Mesenchymal stem cell (in vitro differentiated cells and primary cell): ENCODE measurements at regions not wholly inside any gene's neighbourhood (a gene's known extent, or its start where the extent isn't known, plus 50 kb on each side); places are given as distances from the start of the nearest gene placed in this dataset.

Experiments used
- DNase-seq: peaks from one replicate; pipeline ENCODE4 v3.0.0-alpha.2; 2013
- H2AFZ ChIP-seq: one replicate; pipeline ENCODE4 v1.6.1; 2013; ENCODE audit warnings: low read depth, mild to moderate bottlenecking, control low read depth, inconsistent platforms, low read length, moderate library complexity
- H2AK5ac ChIP-seq: 2 replicates; pipeline ENCODE4 v1.6.1; 2013; ENCODE audit warnings: low read length, moderate library complexity, mild to moderate bottlenecking, inconsistent platforms; ENCODE audit not compliant: severe bottlenecking
- H2BK120ac ChIP-seq: one replicate; pipeline ENCODE4 v1.6.1; 2013; ENCODE audit warnings: low read depth, mild to moderate bottlenecking, inconsistent platforms, low read length, moderate library complexity
- H2BK12ac ChIP-seq, 2 experiments: one replicate each; pipeline ENCODE4 v1.6.1; 2013; ENCODE audit warnings: inconsistent platforms in 2 of 2, low read length in 2 of 2, mild to moderate bottlenecking in 2 of 2, moderate library complexity in 2 of 2, control low read depth in 1 of 2
- H2BK15ac ChIP-seq: one replicate; pipeline ENCODE4 v1.6.1; 2013; ENCODE audit warnings: mild to moderate bottlenecking, low read depth, inconsistent platforms; ENCODE audit not compliant: poor library complexity, severe bottlenecking
- H2BK5ac ChIP-seq: 2 replicates; pipeline ENCODE4 v1.6.1; 2013; ENCODE audit warnings: low read depth, mild to moderate bottlenecking, low read length, control low read depth, inconsistent platforms; ENCODE audit not compliant: poor library complexity, severe bottlenecking
- H3K14ac ChIP-seq, 2 experiments: one replicate each; pipeline ENCODE4 v1.6.1; 2013; ENCODE audit warnings: inconsistent platforms in 2 of 2, low read length in 2 of 2, control low read depth in 1 of 2, mild to moderate bottlenecking in 1 of 2, moderate library complexity in 1 of 2
- H3K18ac ChIP-seq, 2 experiments: one replicate each; pipeline ENCODE4 v1.6.1; 2013; ENCODE audit warnings: inconsistent platforms in 2 of 2, low read length in 2 of 2, control low read depth in 1 of 2, low read depth in 1 of 2, mild to moderate bottlenecking in 1 of 2
- H3K23ac ChIP-seq, 2 experiments: one replicate each; pipeline ENCODE4 v1.6.1; 2013; ENCODE audit warnings: inconsistent platforms in 2 of 2, low read length in 2 of 2, mild to moderate bottlenecking in 2 of 2, moderate library complexity in 2 of 2, control low read depth in 1 of 2
- H3K27ac ChIP-seq: 2 replicates; pipeline ENCODE4 v1.5.1; 2013; ENCODE audit warnings: mild to moderate bottlenecking, moderate library complexity, low read length, control low read depth, inconsistent platforms; ENCODE audit not compliant: poor library complexity, severe bottlenecking
- H3K27me3 ChIP-seq, 2 experiments: 2 replicates each; pipeline versions ENCODE4 v1.6.1 to v1.7.0; 2013; ENCODE audit warnings: low read length in 2 of 2, mild to moderate bottlenecking in 2 of 2, moderate library complexity in 2 of 2, control low read depth in 1 of 2, inconsistent platforms in 1 of 2; ENCODE audit not compliant: control insufficient read depth in 1 of 2, insufficient read depth in 1 of 2
- H3K36me3 ChIP-seq, 2 experiments: 2 replicates each; pipeline versions ENCODE4 v1.6.1 to v1.7.0; 2013; ENCODE audit warnings: low read length in 2 of 2, control low read depth in 1 of 2, inconsistent platforms in 1 of 2, low read depth in 1 of 2, mild to moderate bottlenecking in 1 of 2; ENCODE audit not compliant: insufficient read depth in 2 of 2, control insufficient read depth in 1 of 2
- H3K4ac ChIP-seq, 2 experiments: one replicate each; pipeline ENCODE4 v1.6.1; 2013; ENCODE audit warnings: inconsistent platforms in 2 of 2, low read length in 2 of 2, mild to moderate bottlenecking in 2 of 2, moderate library complexity in 2 of 2, control low read depth in 1 of 2, low read depth in 1 of 2
- H3K4me1 ChIP-seq: 2 replicates; pipeline ENCODE4 v1.6.1; 2013; ENCODE audit warnings: low read depth, low read length, control low read depth; ENCODE audit not compliant: control insufficient read depth, insufficient read depth
- H3K4me2 ChIP-seq: 2 replicates; pipeline ENCODE4 v1.6.1; 2013; ENCODE audit warnings: low read length, mild to moderate bottlenecking, inconsistent platforms; ENCODE audit not compliant: poor library complexity, severe bottlenecking
- H3K4me3 ChIP-seq, 2 experiments: 2 replicates each; pipeline versions ENCODE4 v1.5.1 to v1.7.0; 2013; ENCODE audit warnings: low read length in 2 of 2, mild to moderate bottlenecking in 2 of 2, control low read depth in 1 of 2, low read depth in 1 of 2; ENCODE audit not compliant: insufficient read depth in 1 of 2
- H3K79me1 ChIP-seq: replicated peaks from 2 replicates; pipeline ENCODE4 v1.6.1; 2013; ENCODE audit warnings: mild to moderate bottlenecking, control low read depth, low read length, inconsistent platforms; ENCODE audit not compliant: poor library complexity, severe bottlenecking
- H3K9ac ChIP-seq: 2 replicates; pipeline ENCODE4 v1.7.0; 2013; ENCODE audit warnings: mild to moderate bottlenecking, low read length, moderate library complexity
- H3K9me3 ChIP-seq: 2 replicates; pipeline ENCODE4 v1.7.0; 2013; ENCODE audit warnings: mild to moderate bottlenecking, low read length; ENCODE audit not compliant: control insufficient read depth
- H4K8ac ChIP-seq: one replicate; pipeline ENCODE4 v1.6.1; 2013; ENCODE audit warnings: inconsistent platforms, mild to moderate bottlenecking, low read length, moderate library complexity
- H4K91ac ChIP-seq: one replicate; pipeline ENCODE4 v1.6.1; 2013; ENCODE audit warnings: mild to moderate bottlenecking, low read length, inconsistent platforms
- WGBS: methylation state at CpG from one replicate; pipeline ENCODE4 v1.1.7; 2013; ENCODE audit warnings: mixed read lengths; 5-methylcytosine and 5-hydroxymethylcytosine counted together

DNA sequence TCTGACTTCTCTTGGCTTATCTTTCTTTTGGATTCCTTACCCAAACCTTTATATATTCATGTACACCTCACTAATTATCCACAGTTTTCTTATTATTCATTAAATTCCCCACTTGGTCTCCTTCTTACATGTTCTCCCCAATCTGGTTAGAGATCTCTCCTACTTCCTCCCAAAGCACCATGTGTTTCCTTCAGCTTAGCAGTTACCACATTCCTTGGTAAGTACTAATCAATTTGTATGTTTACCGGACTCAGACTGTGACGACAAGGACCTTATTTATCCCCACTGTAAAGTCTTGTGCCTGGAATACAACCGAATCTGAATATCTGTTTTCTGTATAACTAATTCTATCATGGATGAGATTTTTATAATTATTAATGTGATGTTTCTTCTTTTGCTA lies 389.5 kb downstream of the KCNJ2 start:
- Histone ChIP-seq H3K4me1 (no peaks in the 10 kb centered on the region), H3K9ac (no peak overlapping the region), H2AFZ (no peak overlapping the region), H3K4me2 (no peak overlapping the region), H4K91ac (no peak overlapping the region), H3K79me1 (no peaks in the 10 kb centered on the region), H3K4ac (no peak overlapping the region), H3K27ac (no peak overlapping the region), H3K18ac (no peak overlapping the region), H3K23ac (no peak overlapping the region), H2BK15ac (no peak overlapping the region), H3K36me3 (no peaks in the 10 kb centered on the region), H3K14ac (no peak overlapping the region), H2AK5ac (no peak overlapping the region), H3K4me3 (no peak overlapping the region), H3K27me3 (no peaks in the 10 kb centered on the region), H2BK5ac (no peak overlapping the region), H4K8ac (no peak overlapping the region), H2BK120ac (no peak overlapping the region), H2BK12ac (no peak overlapping the region), H3K9me3 (no peaks in the 10 kb centered on the region)
- DNase-seq: peak; percentile 65
- WGBS: no CpG with 5 or more reads among the region's 3 CpGs

- Histone ChIP-seq H3K23ac (no peak overlapping the region), H3K4me1 (no peaks in the 10 kb centered on the region), H3K36me3 (no peaks in the 10 kb centered on the region), H3K27me3 (no peaks in the 10 kb centered on the region), H2AFZ (no peak overlapping the region), H3K9me3 (no peaks in the 10 kb centered on the region), H4K91ac (no peak overlapping the region), H2BK12ac (no peak overlapping the region), H2BK15ac (no peak overlapping the region), H3K79me1 (no peaks in the 10 kb centered on the region), H2AK5ac (no peak overlapping the region), H4K8ac (no peak overlapping the region), H3K4me2 (no peak overlapping the region), H3K18ac (no peak overlapping the region), H2BK5ac (no peak overlapping the region), H3K27ac (no peak overlapping the region), H3K9ac (no peak overlapping the region), H3K14ac (no peak overlapping the region), H3K4me3 (no peak overlapping the region), H2BK120ac (no peak overlapping the region), H3K4ac (no peak overlapping the region)
- WGBS: 95% methylated on average over 1 of the region's 1 CpG
- DNase-seq: no peak
Measured at GRCh38 chr17:70560471-70560870, 391.1 kb downstream of the KCNJ2 start.

DNA sequence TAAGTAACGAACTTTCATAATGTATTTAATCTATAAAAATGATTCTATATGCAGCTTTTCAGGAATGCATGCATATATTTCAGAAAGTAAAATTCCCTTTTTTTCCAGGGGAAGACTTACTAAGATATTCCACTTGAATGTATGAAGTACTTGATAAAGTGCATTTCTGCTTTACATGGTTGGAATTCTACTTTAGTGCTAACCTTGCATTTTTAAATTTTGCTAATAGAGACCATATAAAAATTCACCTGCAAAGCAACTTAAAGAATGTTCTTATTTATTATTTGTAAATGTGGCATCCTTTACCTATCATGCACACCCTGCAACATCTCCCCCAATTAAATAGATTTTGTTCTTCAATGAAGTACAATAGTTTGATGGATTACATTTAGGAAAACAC lies 392.8 kb downstream of the KCNJ2 start:
- no peaks in the 10 kb centered on the region for H3K4me1 ChIP-seq
- no peak overlapping the region for H2BK5ac ChIP-seq
- no peak overlapping the region for H3K9ac ChIP-seq
- H2BK15ac ChIP-seq: no peak overlapping the region
- no peak overlapping the region for H4K8ac ChIP-seq
- no peak overlapping the region for H2BK120ac ChIP-seq
- no peak overlapping the region for H2AK5ac ChIP-seq
- H3K4me2 ChIP-seq: no peak overlapping the region
- no peak for DNase-seq
- H3K27ac ChIP-seq: no peak overlapping the region
- H3K4me3 ChIP-seq: no peak overlapping the region
- H3K14ac ChIP-seq: no peak overlapping the region
- H2AFZ ChIP-seq: no peak overlapping the region
- no peak overlapping the region for H3K23ac ChIP-seq
- no peak overlapping the region for H3K4ac ChIP-seq
- no peaks in the 10 kb centered on the region for H3K79me1 ChIP-seq
- WGBS: no CpG with 5 or more reads among the region's 1 CpG
- H3K9me3 ChIP-seq: no peaks in the 10 kb centered on the region
- H3K27me3 ChIP-seq: no peaks in the 10 kb centered on the region
- H3K36me3 ChIP-seq: no peaks in the 10 kb centered on the region
- no peak overlapping the region for H4K91ac ChIP-seq
- no peak overlapping the region for H3K18ac ChIP-seq
- H2BK12ac ChIP-seq: no peak overlapping the region

DNA sequence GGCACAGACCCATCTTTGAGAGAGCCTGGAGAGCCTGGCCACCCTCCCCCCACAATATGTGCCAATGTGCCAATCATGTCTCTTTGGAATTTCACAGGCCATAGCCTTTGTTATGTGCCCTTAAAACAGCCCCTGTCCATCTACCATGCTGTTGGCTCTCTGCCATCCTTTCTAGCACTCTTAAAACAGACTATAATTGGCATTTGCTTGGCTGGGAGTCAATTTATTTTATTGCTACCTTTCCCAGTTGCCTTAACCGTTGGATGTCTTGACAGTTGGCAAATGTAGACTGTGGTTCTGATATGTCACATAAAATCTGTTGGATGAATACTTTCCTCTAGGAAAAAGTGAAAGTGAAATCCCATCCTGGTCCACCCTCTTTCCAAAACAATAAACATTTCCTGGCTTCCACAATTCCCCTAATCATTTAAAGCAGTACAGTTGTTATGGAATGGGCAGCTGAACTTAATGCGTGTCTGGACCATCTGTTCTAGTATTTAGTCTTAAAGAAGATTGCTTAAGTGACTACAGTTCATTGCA lies 394.0 kb downstream of the KCNJ2 start:
- no peak overlapping the region for H3K14ac ChIP-seq
- H3K79me1 ChIP-seq: no peaks in the 10 kb centered on the region
- H2BK12ac ChIP-seq: peak overlapping the region in 1 of 2 experiments; percentile 38
- no peaks in the 10 kb centered on the region for H3K4me1 ChIP-seq
- no peak overlapping the region for H3K27ac ChIP-seq
- no peak overlapping the region for H2BK5ac ChIP-seq
- 84% methylated on average over 2 of the region's 2 CpGs for WGBS
- H4K91ac ChIP-seq: no peak overlapping the region
- H4K8ac ChIP-seq: no peak overlapping the region
- H3K4me2 ChIP-seq: no peak overlapping the region
- H3K9ac ChIP-seq: no peak overlapping the region
- H2BK120ac ChIP-seq: no peak overlapping the region
- H3K4ac ChIP-seq: peak overlapping the region in 1 of 2 experiments; percentile 26
- H2AK5ac ChIP-seq: no peak overlapping the region
- no peaks in the 10 kb centered on the region for H3K9me3 ChIP-seq
- no peak overlapping the region for H2AFZ ChIP-seq
- no peaks in the 10 kb centered on the region for H3K27me3 ChIP-seq
- H3K36me3 ChIP-seq: no peaks in the 10 kb centered on the region
- H3K18ac ChIP-seq: no peak overlapping the region
- peak; percentile 75 for DNase-seq
- H2BK15ac ChIP-seq: no peak overlapping the region
- H3K4me3 ChIP-seq: no peak overlapping the region
- no peak overlapping the region for H3K23ac ChIP-seq
